Thyroid gland (tissue), 4 donors: ENCODE measurements at regions not wholly inside any gene's neighbourhood (a gene's known extent, or its start where the extent isn't known, plus 50 kb on each side); places are given as distances from the start of the nearest gene placed in this dataset.
"Not testable (repeated sequence)": the region's sequence is repeated elsewhere in the genome, so short reads cannot be mapped to it uniquely, and the experiment has no call there.

Experiments
- CTCF ChIP-seq, 6 experiments: fragments of 200-600 bp in 3 of 6; fragments of 450-650 bp in 3 of 6; sonication (generic) in 3 of 6; IDR thresholded peaks; one replicate each; pipeline ENCODE4 v1.5.1; 2016 to 2019; ENCODE audit warnings: antibody characterized with exemption in 6 of 6, mild to moderate bottlenecking in 2 of 6, inconsistent platforms in 1 of 6, moderate library complexity in 1 of 6
- POLR2A ChIP-seq, 2 donors: fragments of 450-650 bp; IDR thresholded peaks; one replicate each; pipeline ENCODE4 v1.6.1; 2017; ENCODE audit warnings: antibody characterized with exemption in 2 of 2, mild to moderate bottlenecking in 2 of 2, moderate library complexity in 1 of 2

GRCh38 chr6:76744151-76744720 is 671.8 kb upstream of the IMPG1 start:
- TF ChIP-seq CTCF, POLR2A (IDR thresholded peaks at IDR 0.05): not testable (repeated sequence)
